ENCODE measurements at regions not wholly inside any gene's neighbourhood (a gene's known extent, or its start where the extent isn't known, plus 50 kb on each side); places are given as distances from the start of the nearest gene placed in this dataset.

- no peak for TF ChIP-seq CTCF (IDR thresholded peaks at IDR 0.05 in 2 of 3, conservative IDR thresholded peaks at IDR 0.05 in 1 of 3; ENCODE audit: borderline replicate concordance in 1 of 3, insufficient read depth in 1 of 3, low read depth in 2 of 3, low read length in 2 of 3)
- no peak for TF ChIP-seq SRF (IDR thresholded peaks at IDR 0.05; ENCODE audit: low read depth)
- no peak for TF ChIP-seq ELF1 (IDR thresholded peaks at IDR 0.05; ENCODE audit: borderline replicate concordance, low read depth)
- no peak for TF ChIP-seq POLR2AphosphoS5 (IDR thresholded peaks at IDR 0.05; ENCODE audit: low read depth, low read length)
- TF ChIP-seq POLR2A (IDR thresholded peaks at IDR 0.05; ENCODE audit: borderline replicate concordance, extremely low read depth, insufficient read depth, insufficient read length) = no peak
- no peak for TF ChIP-seq MAX (IDR thresholded peaks at IDR 0.05)
- TF ChIP-seq RAD21 (IDR thresholded peaks at IDR 0.05; ENCODE audit: low read depth) = no peak
- no peak for TF ChIP-seq TCF7L2 (IDR thresholded peaks at IDR 0.05; ENCODE audit: borderline replicate concordance, extremely low read depth, insufficient read depth, insufficient read length)
- TF ChIP-seq REST (IDR thresholded peaks at IDR 0.05; ENCODE audit: low read depth) = no peak
Measured at GRCh38 chr1:37372711-37373110, 101.7 kb upstream of the ZC3H12A start.

All from HCT116 (cell line).